Lower leg skin (tissue), 4 donors: ENCODE measurements at regions not wholly inside any gene's neighbourhood (a gene's known extent, or its start where the extent isn't known, plus 50 kb on each side); places are given as distances from the start of the nearest gene placed in this dataset.

Experiments
- DNase-seq, 2 donors: peaks; one replicate each; pipeline ENCODE4 v3.0.0-alpha.2; 2019; ENCODE audit warnings: low spot score in 2 of 2
- H3K4me3 ChIP-seq: fragments of 200-600 bp; sonication (generic); 2 replicates; pipeline ENCODE4 v1.5.1; 2017; ENCODE audit warnings: mild to moderate bottlenecking, low read depth; ENCODE audit not compliant: poor library complexity, severe bottlenecking
- POLR2A ChIP-seq, 2 donors: fragments of 450-650 bp; IDR thresholded peaks; one replicate each; pipeline ENCODE4 v1.6.1; 2016 to 2017; ENCODE audit warnings: antibody characterized with exemption in 2 of 2, mild to moderate bottlenecking in 1 of 2, moderate library complexity in 1 of 2
- WGBS, 2 donors: methylation state at CpG; one replicate each; pipeline ENCODE4 v1.1.5; 2018; 5-methylcytosine and 5-hydroxymethylcytosine counted together
- intact Hi-C: fragments of 100-400 bp; cut with DNase I; formaldehyde crosslinking; loops from one replicate; pipeline ENCODE4 v1.15.0; 2023; ENCODE audit warnings: low total_unique reads
- TF ChIP-seq, protein P1 (sequence below), 3 donors: fragments of 450-650 bp; IDR thresholded peaks; one replicate each; pipeline ENCODE4 v1.5.1; 2016; ENCODE audit warnings: antibody characterized with exemption in 3 of 3, mild to moderate bottlenecking in 3 of 3, moderate library complexity in 2 of 3

DNA sequence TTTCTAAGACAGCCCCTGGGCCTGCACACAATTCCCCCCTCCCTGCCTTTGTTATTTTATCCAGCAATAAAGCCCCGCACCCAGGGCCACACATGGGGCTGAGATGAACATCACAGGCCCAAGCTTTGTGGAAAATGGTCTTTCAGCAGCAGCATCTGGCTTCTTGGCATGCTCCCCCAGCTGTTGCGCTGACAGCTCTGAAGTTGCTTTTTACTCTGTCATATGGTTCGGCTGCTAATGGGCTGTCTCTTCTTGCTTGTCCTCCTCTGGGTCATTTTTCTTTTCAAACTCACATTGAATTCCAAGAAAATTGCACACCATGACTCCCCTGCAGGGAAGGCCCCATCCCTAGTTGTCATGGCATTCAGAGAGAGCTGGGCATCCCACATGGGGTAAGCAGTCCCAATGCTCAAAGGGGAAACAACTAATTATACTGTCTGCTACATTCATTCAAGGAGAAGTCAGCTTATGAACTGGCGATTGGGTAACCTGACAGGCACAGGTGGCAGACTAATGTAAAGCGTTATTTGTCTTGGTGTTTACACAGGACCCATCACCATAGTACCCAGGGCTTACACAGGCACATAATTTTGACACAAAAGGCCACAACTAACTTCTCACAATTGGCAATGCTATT lies 74.0 kb upstream of the CDKN3 start:
- no peak for DNase-seq
- H3K4me3 ChIP-seq, result no peak overlapping the region
- intact Hi-C loops, result no loop called here
- WGBS, 2 donors, result 69 to 82% methylated on average over 5 of the region's 5 CpGs
- no peak for TF ChIP-seq POLR2A (IDR thresholded peaks at IDR 0.05)
- TF ChIP-seq, protein P1, sequence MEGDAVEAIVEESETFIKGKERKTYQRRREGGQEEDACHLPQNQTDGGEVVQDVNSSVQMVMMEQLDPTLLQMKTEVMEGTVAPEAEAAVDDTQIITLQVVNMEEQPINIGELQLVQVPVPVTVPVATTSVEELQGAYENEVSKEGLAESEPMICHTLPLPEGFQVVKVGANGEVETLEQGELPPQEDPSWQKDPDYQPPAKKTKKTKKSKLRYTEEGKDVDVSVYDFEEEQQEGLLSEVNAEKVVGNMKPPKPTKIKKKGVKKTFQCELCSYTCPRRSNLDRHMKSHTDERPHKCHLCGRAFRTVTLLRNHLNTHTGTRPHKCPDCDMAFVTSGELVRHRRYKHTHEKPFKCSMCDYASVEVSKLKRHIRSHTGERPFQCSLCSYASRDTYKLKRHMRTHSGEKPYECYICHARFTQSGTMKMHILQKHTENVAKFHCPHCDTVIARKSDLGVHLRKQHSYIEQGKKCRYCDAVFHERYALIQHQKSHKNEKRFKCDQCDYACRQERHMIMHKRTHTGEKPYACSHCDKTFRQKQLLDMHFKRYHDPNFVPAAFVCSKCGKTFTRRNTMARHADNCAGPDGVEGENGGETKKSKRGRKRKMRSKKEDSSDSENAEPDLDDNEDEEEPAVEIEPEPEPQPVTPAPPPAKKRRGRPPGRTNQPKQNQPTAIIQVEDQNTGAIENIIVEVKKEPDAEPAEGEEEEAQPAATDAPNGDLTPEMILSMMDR (IDR thresholded peaks at IDR 0.05), result no peak

DNA sequence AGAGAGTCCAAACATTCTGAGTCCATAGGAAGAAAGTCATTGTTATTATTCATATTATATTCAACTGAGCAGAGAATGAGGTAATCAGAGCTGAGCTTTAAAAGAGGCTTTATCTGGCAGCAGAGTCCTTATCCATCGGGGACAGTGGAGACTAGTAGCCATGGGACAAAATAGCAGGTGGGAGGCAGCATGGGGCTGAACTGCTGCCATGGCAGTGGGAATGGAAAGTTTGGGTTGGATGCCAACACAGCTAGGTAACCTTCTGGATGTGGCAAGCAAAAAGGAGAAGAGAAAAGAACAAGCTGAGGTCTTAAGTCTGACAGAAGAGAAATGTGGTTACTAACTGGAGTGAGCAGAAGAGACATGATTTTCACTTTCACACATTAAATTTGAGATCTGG lies 71.0 kb upstream of the CDKN3 start:
- no peak for TF ChIP-seq POLR2A (IDR thresholded peaks at IDR 0.05)
- TF ChIP-seq, protein P1 (IDR thresholded peaks at IDR 0.05), result no peak
- DNase-seq, result no peak
- intact Hi-C loops, result no loop called here
- WGBS, 2 donors, result 77 to 79% methylated on average over 1 of the region's 1 CpG
- H3K4me3 ChIP-seq, result no peak overlapping the region

DNA sequence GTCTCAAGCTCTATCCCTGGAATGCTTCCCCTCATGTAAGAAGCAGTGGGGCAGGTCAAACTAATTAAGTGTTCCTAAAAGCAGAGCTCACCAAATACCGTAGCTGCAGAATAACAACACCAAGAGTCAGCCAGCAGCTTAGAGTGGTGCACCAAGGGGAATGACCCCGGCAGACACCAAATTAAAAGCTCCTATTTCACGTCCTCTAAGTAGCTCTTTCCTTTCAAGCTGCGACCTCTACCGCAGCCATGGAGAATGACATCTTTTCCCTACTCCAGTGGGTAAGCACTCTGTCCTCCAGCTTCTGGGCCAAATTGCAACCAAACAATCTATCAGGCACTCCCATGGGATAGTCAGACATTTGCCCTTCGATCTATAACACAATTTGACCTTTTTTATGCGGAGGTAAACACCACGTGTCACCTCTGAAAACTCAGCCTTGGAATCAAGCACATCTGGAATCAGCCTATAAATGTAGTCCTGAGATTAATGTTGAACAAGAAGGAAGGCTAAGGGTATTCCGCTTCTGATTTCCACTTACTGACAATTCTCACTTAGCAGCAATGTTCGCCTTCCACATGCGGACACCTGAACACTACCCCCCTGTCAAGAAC lies 67.6 kb upstream of the CDKN3 start:
- WGBS, 2 donors, result 27 to 30% methylated on average over 11 of the region's 11 CpGs
- peak in 1 of 2 donors; percentile 15 for DNase-seq
- no peak overlapping the region for H3K4me3 ChIP-seq
- intact Hi-C loops, result no loop called here
- TF ChIP-seq POLR2A (IDR thresholded peaks at IDR 0.05), result no peak
- TF ChIP-seq, protein P1 (IDR thresholded peaks at IDR 0.05), result no peak

DNA sequence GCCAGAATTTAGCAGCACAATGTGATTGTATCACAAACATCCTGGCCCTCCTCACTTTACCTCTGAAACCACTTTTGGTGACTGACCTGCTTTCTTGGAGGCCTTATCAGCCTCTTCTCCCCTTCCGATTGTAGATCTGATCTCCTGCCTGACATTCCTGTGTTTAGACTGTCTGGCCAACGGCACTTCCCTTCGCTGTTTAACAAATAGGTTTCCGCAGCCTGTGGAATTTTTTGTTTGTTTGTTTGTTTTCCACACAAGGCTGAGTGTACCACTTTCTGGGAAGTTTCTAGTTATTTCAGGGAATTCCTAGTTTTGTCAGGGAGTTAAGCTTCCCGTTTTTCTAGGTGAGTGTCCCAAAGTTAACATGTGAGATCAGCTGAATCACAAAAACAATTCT lies 65.9 kb upstream of the CDKN3 start:
- DNase-seq, result no peak
- TF ChIP-seq POLR2A (IDR thresholded peaks at IDR 0.05), result no peak
- TF ChIP-seq, protein P1 (IDR thresholded peaks at IDR 0.05), result no peak
- intact Hi-C loops, result loop anchor here (10.0 kb wide), 1 partner anchor 776 kb away; no protein-coding TSS in a partner anchor
- H3K4me3 ChIP-seq, result no peak overlapping the region
- WGBS, 2 donors, result 87% methylated on average over 5 of the region's 5 CpGs

DNA sequence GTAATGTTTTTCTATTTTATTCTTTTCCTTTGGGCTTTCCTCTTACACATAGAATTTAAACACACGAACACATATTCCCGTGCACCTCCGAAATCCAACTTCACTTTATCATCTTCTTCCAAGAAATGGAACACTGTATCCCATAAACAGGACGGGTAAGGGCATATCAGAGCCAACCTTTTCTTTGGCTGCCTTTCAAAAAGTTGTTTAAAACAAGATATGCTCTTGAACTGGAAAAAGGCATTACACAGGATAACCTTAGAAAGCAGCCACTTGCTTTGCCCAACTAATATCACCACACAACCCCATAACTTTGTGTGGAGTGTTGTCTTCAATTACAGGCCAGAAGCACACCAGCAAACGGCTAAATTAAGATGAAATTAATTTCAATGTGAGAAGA lies 65.3 kb upstream of the CDKN3 start:
- no peak for TF ChIP-seq POLR2A (IDR thresholded peaks at IDR 0.05)
- TF ChIP-seq, protein P1 (IDR thresholded peaks at IDR 0.05), result no peak
- DNase-seq, result no peak
- intact Hi-C loops, result loop anchor here (10.0 kb wide), 1 partner anchor 777 kb away; no protein-coding TSS in a partner anchor
- 64 to 77% methylated on average over 5 of the region's 5 CpGs for WGBS, 2 donors
- no peak overlapping the region for H3K4me3 ChIP-seq
